ENCODE measurements at regions not wholly inside any gene's neighbourhood (a gene's known extent, or its start where the extent isn't known, plus 50 kb on each side); places are given as distances from the start of the nearest gene placed in this dataset.

DNA sequence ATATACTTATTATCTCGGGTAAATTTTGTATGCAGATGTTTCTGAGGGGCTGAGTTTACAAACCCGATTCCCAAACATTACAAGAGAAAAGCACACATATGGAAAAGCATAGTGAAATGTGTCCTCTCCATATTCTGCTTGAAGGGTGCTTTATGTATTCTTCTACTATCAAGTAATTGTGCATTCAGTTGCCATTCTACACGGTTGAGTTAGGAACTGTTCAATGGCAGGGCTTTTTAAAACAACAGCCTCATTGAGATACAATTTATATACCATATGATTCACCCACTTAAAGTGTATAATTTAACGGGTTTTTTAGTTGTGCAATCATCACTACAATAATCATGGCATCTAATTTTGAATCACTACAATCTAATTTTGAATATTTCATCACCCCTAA is 138.4 kb upstream of the DLGAP1 start:
- DNase-seq = no peak
- Histone ChIP-seq H3K27ac (replicated peaks) (no peak overlapping the region), H3K4me3 (no peak overlapping the region), H3K4me1 (no peaks in the 10 kb centered on the region), H3K36me3 (no peaks in the 10 kb centered on the region), H3K27me3 (ENCODE audit: low read depth) (no peaks in the 10 kb centered on the region), H3K9me3 (replicated peaks) (peaks cover 12% of the 10 kb centered on the region)
- TF ChIP-seq CTCF (IDR thresholded peaks at IDR 0.05; ENCODE audit: borderline replicate concordance) = no peak
- intact Hi-C loops (cut with micrococcal nuclease) = no loop called here

- no peak overlapping the region for H3K27ac ChIP-seq (replicated peaks)
- no peaks in the 10 kb centered on the region for H3K36me3 ChIP-seq
- no peaks in the 10 kb centered on the region for H3K27me3 ChIP-seq (ENCODE audit: low read depth)
- H3K4me3 ChIP-seq = no peak overlapping the region
- no peak for TF ChIP-seq CTCF (IDR thresholded peaks at IDR 0.05; ENCODE audit: borderline replicate concordance)
- no peak for DNase-seq
- peaks cover 7% of the 10 kb centered on the region for H3K9me3 ChIP-seq (replicated peaks)
- intact Hi-C loops (cut with micrococcal nuclease) = no loop called here
- no peaks in the 10 kb centered on the region for H3K4me1 ChIP-seq
Measured at GRCh38 chr18:4589056-4589800, 134.1 kb upstream of the DLGAP1 start.

DNA sequence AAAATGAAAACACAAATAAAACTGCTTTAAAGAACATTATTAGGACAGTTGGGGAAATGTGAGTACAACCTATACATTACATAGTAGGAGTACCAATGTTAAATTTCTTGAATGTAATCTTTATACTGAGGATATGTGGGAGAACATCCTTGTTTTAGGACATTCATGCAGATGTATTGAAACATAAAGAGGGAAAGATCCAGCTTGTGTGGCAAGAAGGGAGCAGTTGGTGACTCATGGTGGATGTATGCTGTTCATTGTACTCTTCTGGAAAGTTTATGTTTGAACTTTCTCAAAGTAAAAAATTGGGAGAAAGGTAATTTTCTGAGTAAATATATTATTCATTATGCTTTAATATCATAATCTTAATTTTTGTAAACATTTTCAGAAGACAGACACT is 132.1 kb upstream of the DLGAP1 start:
- TF ChIP-seq CTCF (IDR thresholded peaks at IDR 0.05; ENCODE audit: borderline replicate concordance) = no peak
- no peaks in the 10 kb centered on the region for H3K4me1 ChIP-seq
- H3K36me3 ChIP-seq = no peaks in the 10 kb centered on the region
- H3K9me3 ChIP-seq (replicated peaks) = peaks cover 6% of the 10 kb centered on the region
- no peak for DNase-seq
- H3K4me3 ChIP-seq = no peak overlapping the region
- H3K27ac ChIP-seq (replicated peaks) = no peak overlapping the region
- intact Hi-C loops (cut with micrococcal nuclease) = no loop called here
- H3K27me3 ChIP-seq (ENCODE audit: low read depth) = no peaks in the 10 kb centered on the region

- Histone ChIP-seq H3K9me3 (replicated peaks) (peaks cover 4% of the 10 kb centered on the region), H3K27me3 (ENCODE audit: low read depth) (no peaks in the 10 kb centered on the region), H3K27ac (replicated peaks) (no peak overlapping the region), H3K4me3 (no peak overlapping the region), H3K4me1 (no peaks in the 10 kb centered on the region), H3K36me3 (no peaks in the 10 kb centered on the region)
- DNase-seq = no peak
- intact Hi-C loops (cut with micrococcal nuclease) = no loop called here
- no peak for TF ChIP-seq CTCF (IDR thresholded peaks at IDR 0.05; ENCODE audit: borderline replicate concordance)
Measured at GRCh38 chr18:4586731-4587130, 131.6 kb upstream of the DLGAP1 start.

DNA sequence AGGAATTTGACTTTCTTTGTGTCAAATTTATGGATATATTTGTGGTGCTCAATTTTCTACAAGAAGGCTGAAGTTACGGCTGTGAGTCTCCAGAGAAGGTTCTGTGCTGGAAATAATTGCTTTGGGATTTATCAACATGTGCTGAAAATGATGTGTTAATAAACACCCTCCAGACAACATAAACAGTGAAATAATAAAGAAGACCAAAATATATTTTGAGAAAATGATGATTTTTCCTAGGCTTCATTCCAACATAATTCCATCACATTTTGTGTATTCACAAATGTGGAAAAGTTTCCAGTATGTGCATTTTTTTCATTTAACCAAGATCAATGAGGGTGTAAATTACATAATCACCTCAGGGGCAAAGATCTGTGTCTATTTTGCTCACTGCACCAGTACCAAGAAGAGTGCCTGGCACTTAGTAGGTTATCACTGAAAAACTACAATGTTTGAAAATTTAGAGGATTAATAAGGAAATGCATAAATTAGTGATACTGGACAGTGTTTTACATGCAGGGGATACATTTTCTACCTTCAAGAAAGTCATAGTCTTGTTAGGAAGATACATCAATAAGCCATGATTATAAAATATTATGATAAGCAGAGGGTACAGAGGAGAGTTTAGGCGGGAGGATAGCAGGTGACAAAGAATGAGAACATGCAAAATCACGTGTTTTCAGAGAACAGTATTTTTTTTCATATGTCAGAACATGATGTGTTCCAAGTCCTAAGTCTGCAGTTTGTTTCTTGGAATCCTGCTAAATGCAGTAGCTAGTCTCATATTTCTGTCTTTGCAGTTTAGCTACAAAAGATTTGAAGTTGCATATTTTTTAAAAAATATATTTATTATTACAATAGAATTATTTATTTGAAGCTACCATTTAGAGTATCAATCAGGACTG is 127.6 kb upstream of the DLGAP1 start:
- no peaks in the 10 kb centered on the region for H3K36me3 ChIP-seq
- no peaks in the 10 kb centered on the region for H3K27me3 ChIP-seq (ENCODE audit: low read depth)
- peaks cover 20% of the 10 kb centered on the region for H3K9me3 ChIP-seq (replicated peaks)
- no peak for DNase-seq
- intact Hi-C loops (cut with micrococcal nuclease) = no loop called here
- H3K4me1 ChIP-seq = no peaks in the 10 kb centered on the region
- H3K4me3 ChIP-seq = no peak overlapping the region
- no peak overlapping the region for H3K27ac ChIP-seq (replicated peaks)
- TF ChIP-seq CTCF (IDR thresholded peaks at IDR 0.05; ENCODE audit: borderline replicate concordance) = no peak
